GM12878 (cell line): ENCODE measurements at regions not wholly inside any gene's neighbourhood (a gene's known extent, or its start where the extent isn't known, plus 50 kb on each side); places are given as distances from the start of the nearest gene placed in this dataset.

Experiments used
- ATAC-seq: fragments of 200-7000 bp; cut with Tn5 transposase; 3 replicates; pipeline ENCODE4 v1.9.1; 2020; ENCODE audit warnings: mild to moderate bottlenecking, moderate library complexity
- BruUV-seq: library from RNA; stranded (reverse); fragments of 400-500 nt; replicated peaks from 2 replicates; lab custom pipeline; 2021; lab: Mats Ljungman, UMichigan
- CTCF ChIA-PET: fragments of 300-600 bp; sonication (Branson Sonifier 250); formaldehyde crosslinking; extraction: SDS; loops from one replicate; lab custom pipeline; 2021; ENCODE audit warnings: inconsistent platforms; lab: Yijun Ruan, JAX
- POLR2A ChIA-PET: fragments of 350-600 bp; formaldehyde crosslinking; extraction: SDS; loops from one replicate; lab custom pipeline; 2021; ENCODE audit warnings: inconsistent platforms; lab: Charles Lee
- RAD21 ChIA-PET: fragments of 300-600 bp; sonication (Branson Sonifier 250); formaldehyde crosslinking; loops from one replicate; lab custom pipeline; 2023; ENCODE audit warnings: antibody characterized with exemption; ENCODE audit not compliant: unreplicated experiment; lab: Charles Lee
- SMC1A ChIA-PET: fragments of 300-600 bp; sonication (Branson Sonifier 250); formaldehyde crosslinking; loops from one replicate; lab custom pipeline; 2023; ENCODE audit not compliant: unreplicated experiment, uncharacterized antibody; lab: Charles Lee
- DNase-seq: peaks from one replicate; pipeline ENCODE4 v3.0.0-alpha.2; 2011; ENCODE audit warnings: low read depth, low spot score
- FAIRE-seq: peaks from 3 replicates; lab custom pipeline; 2011; peaks lifted over from hg19 to GRCh38; lab: Jason Lieb, UNC
- H2AFZ ChIP-seq: 2 replicates; pipeline ENCODE4 v1.6.0; 2011; ENCODE audit warnings: low read depth, low read length, control low read depth; ENCODE audit not compliant: control insufficient read depth
- H3K27ac ChIP-seq: 2 replicates; pipeline ENCODE4 v1.5.1; 2011; ENCODE audit warnings: control low read depth; ENCODE audit not compliant: control insufficient read depth, insufficient read depth
- H3K27me3 ChIP-seq, 2 experiments: replicated peaks in 1 of 2; 2 replicates each; pipeline versions ENCODE4 v1.6.0 to v1.6.1; 2011; ENCODE audit warnings: low read length in 1 of 2; ENCODE audit not compliant: control insufficient read depth in 2 of 2, insufficient read depth in 2 of 2
- H3K36me3 ChIP-seq, 2 experiments: 2 replicates each; pipeline ENCODE4 v1.5.1; 2011; ENCODE audit warnings: low read length in 1 of 2; ENCODE audit not compliant: control insufficient read depth in 2 of 2, insufficient read depth in 2 of 2
- H3K4me1 ChIP-seq: 2 replicates; pipeline ENCODE4 v1.6.1; 2011; ENCODE audit warnings: mild to moderate bottlenecking, low read length, moderate library complexity, mixed read lengths; ENCODE audit not compliant: control insufficient read depth, insufficient read depth
- H3K4me2 ChIP-seq: 2 replicates; pipeline ENCODE4 v1.6.0; 2011; ENCODE audit warnings: control low read depth; ENCODE audit not compliant: control insufficient read depth, insufficient read depth
- H3K4me3 ChIP-seq: fragments of 200-600 bp; sonication (generic); 2 replicates; pipeline ENCODE4 v1.5.1; 2016
- H3K79me2 ChIP-seq: 2 replicates; pipeline ENCODE4 v1.6.0; 2011; ENCODE audit warnings: low read length; ENCODE audit not compliant: control insufficient read depth, insufficient read depth
- H3K9ac ChIP-seq: 2 replicates; pipeline ENCODE4 v1.8.0; 2011; ENCODE audit warnings: low read length, control low read depth, mixed read lengths; ENCODE audit not compliant: control insufficient read depth, insufficient read depth
- H3K9me3 ChIP-seq: replicated peaks from 3 replicates; pipeline ENCODE4 v1.5.1; 2011; ENCODE audit warnings: mild to moderate bottlenecking, low read length; ENCODE audit not compliant: control insufficient read depth, insufficient read depth
- H4K20me1 ChIP-seq: 2 replicates; pipeline ENCODE4 v1.6.0; 2011; ENCODE audit not compliant: control insufficient read depth, insufficient read depth
- BCL11A ChIP-seq: IDR thresholded peaks from 2 replicates; pipeline ENCODE4 v1.6.1; 2011; ENCODE audit warnings: low read depth, low read length
- EZH2 ChIP-seq: IDR thresholded peaks from 2 replicates; pipeline ENCODE4 v1.6.1; 2012; ENCODE audit warnings: low read depth, mild to moderate bottlenecking, control low read depth, inconsistent platforms, low read length, borderline replicate concordance; ENCODE audit not compliant: control insufficient read depth
- GATAD2B ChIP-seq: fragments of 450-650 bp; conservative IDR thresholded peaks from 2 replicates; pipeline ENCODE4 v1.6.1; 2017; ENCODE audit warnings: low read depth, mild to moderate bottlenecking, moderate library complexity
- KLF5 ChIP-seq: fragments of 450-650 bp; IDR thresholded peaks from 2 replicates; pipeline ENCODE4 v1.6.1; 2014; ENCODE audit warnings: mild to moderate bottlenecking; ENCODE audit not compliant: partially characterized antibody
- LARP7 ChIP-seq: fragments of 450-650 bp; IDR thresholded peaks from 2 replicates; pipeline ENCODE4 v1.6.1; 2017; ENCODE audit warnings: mild to moderate bottlenecking
- NR2F1 ChIP-seq: fragments of 450-650 bp; conservative IDR thresholded peaks from 2 replicates; pipeline ENCODE4 v1.6.1; 2017; ENCODE audit warnings: mild to moderate bottlenecking
- NRF1 ChIP-seq: conservative IDR thresholded peaks from 2 replicates; pipeline ENCODE4 v1.6.1; 2011; ENCODE audit warnings: mild to moderate bottlenecking, low read depth, low read length, improper control_type of control experiment
- SREBF1 ChIP-seq: IDR thresholded peaks from 2 replicates; pipeline ENCODE4 v1.6.1; 2012; ENCODE audit warnings: mild to moderate bottlenecking, low read length
- ZNF217 ChIP-seq: fragments of 450-650 bp; IDR thresholded peaks from 2 replicates; pipeline ENCODE4 v1.6.1; 2017; ENCODE audit warnings: antibody characterized with exemption, mild to moderate bottlenecking
- WGBS: methylation state at CpG from one replicate; pipeline ENCODE4 v1.1.6; 2016; ENCODE audit warnings: low lambda C conversion rate; ENCODE audit not compliant: insufficient replicate concordance, insufficient coverage; ENCODE audit errors: missing lambda C conversion rate; 5-methylcytosine and 5-hydroxymethylcytosine counted together
- in situ Hi-C: fragments of 300-500 bp; cut with MboI; formaldehyde crosslinking; loops from 9 replicates; pipeline ENCODE4 v1.14.3; 2018; ENCODE audit warnings: mixed read lengths
- intact Hi-C: fragments of 100-400 bp; cut with micrococcal nuclease; formaldehyde crosslinking; loops from one replicate; pipeline ENCODE4 v1.14.2; 2022; ENCODE audit not compliant: unreplicated experiment
- TF ChIP-seq, protein P1 (sequence below): fragments of 450-650 bp; IDR thresholded peaks from 2 replicates; pipeline ENCODE4 v1.6.1; 2018; ENCODE audit warnings: mild to moderate bottlenecking, low read depth, moderate library complexity; ENCODE audit not compliant: partially characterized antibody
- TF ChIP-seq, protein P2 (sequence below): fragments of 150-350 bp; IDR thresholded peaks from 2 replicates; pipeline ENCODE4 v1.6.1; 2016; ENCODE audit warnings: low read depth, low read length

DNA sequence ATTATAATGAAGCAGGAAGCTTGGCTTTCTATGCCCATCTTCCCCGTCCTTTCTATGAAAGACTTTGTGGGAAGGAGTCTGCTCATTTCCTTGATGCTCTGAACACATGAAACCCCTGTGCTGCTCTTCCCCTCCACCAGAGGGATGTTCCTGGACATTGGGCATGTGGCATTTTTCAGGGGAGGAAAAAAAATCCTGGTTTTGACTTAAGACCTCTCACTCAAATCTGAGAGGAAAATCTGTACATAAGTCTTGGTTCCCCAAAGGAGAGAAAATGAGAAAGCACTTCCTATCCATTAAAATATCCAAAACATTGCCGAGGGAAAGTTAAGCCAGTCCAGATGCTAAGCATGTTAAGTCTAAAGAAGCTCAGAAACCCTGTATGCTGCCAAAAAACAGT lies 393.0 kb downstream of the PAX1 start (continued):
- TF ChIP-seq, protein P1, sequence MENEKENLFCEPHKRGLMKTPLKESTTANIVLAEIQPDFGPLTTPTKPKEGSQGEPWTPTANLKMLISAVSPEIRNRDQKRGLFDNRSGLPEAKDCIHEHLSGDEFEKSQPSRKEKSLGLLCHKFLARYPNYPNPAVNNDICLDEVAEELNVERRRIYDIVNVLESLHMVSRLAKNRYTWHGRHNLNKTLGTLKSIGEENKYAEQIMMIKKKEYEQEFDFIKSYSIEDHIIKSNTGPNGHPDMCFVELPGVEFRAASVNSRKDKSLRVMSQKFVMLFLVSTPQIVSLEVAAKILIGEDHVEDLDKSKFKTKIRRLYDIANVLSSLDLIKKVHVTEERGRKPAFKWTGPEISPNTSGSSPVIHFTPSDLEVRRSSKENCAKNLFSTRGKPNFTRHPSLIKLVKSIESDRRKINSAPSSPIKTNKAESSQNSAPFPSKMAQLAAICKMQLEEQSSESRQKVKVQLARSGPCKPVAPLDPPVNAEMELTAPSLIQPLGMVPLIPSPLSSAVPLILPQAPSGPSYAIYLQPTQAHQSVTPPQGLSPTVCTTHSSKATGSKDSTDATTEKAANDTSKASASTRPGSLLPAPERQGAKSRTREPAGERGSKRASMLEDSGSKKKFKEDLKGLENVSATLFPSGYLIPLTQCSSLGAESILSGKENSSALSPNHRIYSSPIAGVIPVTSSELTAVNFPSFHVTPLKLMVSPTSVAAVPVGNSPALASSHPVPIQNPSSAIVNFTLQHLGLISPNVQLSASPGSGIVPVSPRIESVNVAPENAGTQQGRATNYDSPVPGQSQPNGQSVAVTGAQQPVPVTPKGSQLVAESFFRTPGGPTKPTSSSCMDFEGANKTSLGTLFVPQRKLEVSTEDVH: no peak
- TF ChIP-seq GATAD2B (no peak), LARP7 (no peak), EZH2 (no peak), ZNF217 (no peak), NR2F1 (no peak)

DNA sequence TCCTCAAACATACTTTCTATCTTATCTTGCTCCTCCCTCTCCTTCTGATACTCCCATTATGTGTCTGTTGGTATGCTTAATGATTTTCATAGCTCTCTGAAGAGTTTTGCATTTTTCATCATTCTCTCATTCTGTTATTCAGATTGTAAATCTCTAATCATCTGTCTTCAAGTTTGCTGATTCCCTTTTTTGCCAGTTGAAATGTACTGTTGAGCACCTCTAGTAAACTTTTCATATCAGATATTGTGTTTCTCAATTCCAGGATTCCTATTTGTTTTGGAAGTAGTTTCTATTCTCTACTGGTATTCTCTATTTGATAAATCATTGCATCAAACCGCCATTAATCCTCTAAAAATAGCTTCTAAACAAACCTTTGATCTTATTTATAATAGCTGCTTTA lies 387.7 kb downstream of the PAX1 start:
- RAD21 ChIA-PET: no interaction called here
- H3K4me3 ChIP-seq: no peak overlapping the region

More for the DNA sequence above, 387.7 kb downstream of the PAX1 start:
- Histone ChIP-seq H3K4me1 (no peaks in the 10 kb centered on the region), H4K20me1 (no peaks in the 10 kb centered on the region)
- TF ChIP-seq BCL11A (no peak), NRF1 (no peak), SREBF1 (no peak), KLF5 (no peak)
- TF ChIP-seq, protein P2, sequence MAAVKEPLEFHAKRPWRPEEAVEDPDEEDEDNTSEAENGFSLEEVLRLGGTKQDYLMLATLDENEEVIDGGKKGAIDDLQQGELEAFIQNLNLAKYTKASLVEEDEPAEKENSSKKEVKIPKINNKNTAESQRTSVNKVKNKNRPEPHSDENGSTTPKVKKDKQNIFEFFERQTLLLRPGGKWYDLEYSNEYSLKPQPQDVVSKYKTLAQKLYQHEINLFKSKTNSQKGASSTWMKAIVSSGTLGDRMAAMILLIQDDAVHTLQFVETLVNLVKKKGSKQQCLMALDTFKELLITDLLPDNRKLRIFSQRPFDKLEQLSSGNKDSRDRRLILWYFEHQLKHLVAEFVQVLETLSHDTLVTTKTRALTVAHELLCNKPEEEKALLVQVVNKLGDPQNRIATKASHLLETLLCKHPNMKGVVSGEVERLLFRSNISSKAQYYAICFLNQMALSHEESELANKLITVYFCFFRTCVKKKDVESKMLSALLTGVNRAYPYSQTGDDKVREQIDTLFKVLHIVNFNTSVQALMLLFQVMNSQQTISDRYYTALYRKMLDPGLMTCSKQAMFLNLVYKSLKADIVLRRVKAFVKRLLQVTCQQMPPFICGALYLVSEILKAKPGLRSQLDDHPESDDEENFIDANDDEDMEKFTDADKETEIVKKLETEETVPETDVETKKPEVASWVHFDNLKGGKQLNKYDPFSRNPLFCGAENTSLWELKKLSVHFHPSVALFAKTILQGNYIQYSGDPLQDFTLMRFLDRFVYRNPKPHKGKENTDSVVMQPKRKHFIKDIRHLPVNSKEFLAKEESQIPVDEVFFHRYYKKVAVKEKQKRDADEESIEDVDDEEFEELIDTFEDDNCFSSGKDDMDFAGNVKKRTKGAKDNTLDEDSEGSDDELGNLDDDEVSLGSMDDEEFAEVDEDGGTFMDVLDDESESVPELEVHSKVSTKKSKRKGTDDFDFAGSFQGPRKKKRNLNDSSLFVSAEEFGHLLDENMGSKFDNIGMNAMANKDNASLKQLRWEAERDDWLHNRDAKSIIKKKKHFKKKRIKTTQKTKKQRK: no peak
- TF ChIP-seq, all 136 proteins: peak for 0
- ChIA-PET CTCF (no interaction called here), POLR2A (no interaction called here), SMC1A (no interaction called here)
- no peak overlapping the region for H3K4me2 ChIP-seq
- intact Hi-C loops: no loop called here
- in situ Hi-C loops: no loop called here
- no peaks in the 10 kb centered on the region for H3K27me3 ChIP-seq
- no peaks in the 10 kb centered on the region for H3K79me2 ChIP-seq
- no TSS peak for BruUV-seq
- no peak overlapping the region for H3K27ac ChIP-seq
- no peak overlapping the region for H2AFZ ChIP-seq
- no peak for DNase-seq
- no peaks in the 10 kb centered on the region; the same call in 1 of the 3 replicates for H3K9me3 ChIP-seq
- 0% methylated on average over 1 of the region's 1 CpG for WGBS
- no peak for FAIRE-seq
- ATAC-seq: no peak
- H3K36me3 ChIP-seq: no peaks in the 10 kb centered on the region
- H3K9ac ChIP-seq: no peak overlapping the region
